H9 (cell line): ENCODE measurements at regions not wholly inside any gene's neighbourhood (a gene's known extent, or its start where the extent isn't known, plus 50 kb on each side); places are given as distances from the start of the nearest gene placed in this dataset.

ENCODE experiments used
- DNase-seq: peaks from one replicate; pipeline ENCODE4 v3.0.0-alpha.2; 2017
- H2AFZ ChIP-seq: one replicate; pipeline ENCODE4 v1.6.1; 2013; ENCODE audit warnings: mild to moderate bottlenecking, low read length, control low read depth, moderate library complexity
- H2AK5ac ChIP-seq: 2 replicates; pipeline ENCODE4 v1.6.1; 2013; ENCODE audit warnings: low read length, control low read depth, mixed read lengths; ENCODE audit not compliant: insufficient read length
- H2BK120ac ChIP-seq: one replicate; pipeline ENCODE4 v1.6.1; 2013; ENCODE audit warnings: low read depth, mild to moderate bottlenecking, low read length, control low read depth, inconsistent platforms; ENCODE audit not compliant: poor library complexity, severe bottlenecking
- H2BK12ac ChIP-seq: 2 replicates; pipeline ENCODE4 v1.6.1; 2013; ENCODE audit warnings: low read length, control low read depth, mixed read lengths, low read depth; ENCODE audit not compliant: insufficient read length
- H2BK15ac ChIP-seq: 2 replicates; pipeline ENCODE4 v1.6.1; 2013; ENCODE audit warnings: low read depth, low read length, control low read depth
- H2BK20ac ChIP-seq: one replicate; pipeline ENCODE4 v1.6.1; 2013; ENCODE audit warnings: low read depth, mild to moderate bottlenecking, low read length, control low read depth, inconsistent platforms; ENCODE audit not compliant: poor library complexity, severe bottlenecking
- H2BK5ac ChIP-seq: 2 replicates; pipeline ENCODE4 v1.6.1; 2013; ENCODE audit warnings: low read length, control low read depth, mixed read lengths; ENCODE audit not compliant: insufficient read length
- H3K14ac ChIP-seq: 2 replicates; pipeline ENCODE4 v1.6.1; 2013; ENCODE audit warnings: low read length, control low read depth; ENCODE audit not compliant: insufficient read depth
- H3K18ac ChIP-seq: 2 replicates; pipeline ENCODE4 v1.6.1; 2013; ENCODE audit warnings: low read depth, mild to moderate bottlenecking, mixed read lengths, low read length, control low read depth; ENCODE audit not compliant: insufficient read length
- H3K23ac ChIP-seq: 2 replicates; pipeline ENCODE4 v1.6.1; 2013; ENCODE audit warnings: low read length, control low read depth, mixed read lengths, low read depth; ENCODE audit not compliant: insufficient read length
- H3K23me2 ChIP-seq: 2 replicates; pipeline ENCODE4 v1.6.1; 2013; ENCODE audit warnings: low read depth, mild to moderate bottlenecking, mixed read lengths, low read length, control low read depth; ENCODE audit not compliant: insufficient read length, poor library complexity, severe bottlenecking
- H3K27ac ChIP-seq: 2 replicates; pipeline ENCODE4 v1.5.1; 2013; ENCODE audit warnings: low read length, control low read depth, mixed read lengths, low read depth; ENCODE audit not compliant: insufficient read length
- H3K27me3 ChIP-seq: 2 replicates; pipeline ENCODE4 v1.6.1; 2013; ENCODE audit warnings: low read length, control low read depth, inconsistent platforms; ENCODE audit not compliant: insufficient read depth
- H3K4ac ChIP-seq: 2 replicates; pipeline ENCODE4 v1.6.1; 2013; ENCODE audit warnings: low read depth, mild to moderate bottlenecking, control low read depth, inconsistent platforms, low read length, moderate library complexity
- H3K4me1 ChIP-seq: 2 replicates; pipeline ENCODE4 v1.6.1; 2013; ENCODE audit warnings: low read length, control low read depth, inconsistent platforms; ENCODE audit not compliant: insufficient read depth
- H3K4me2 ChIP-seq: 2 replicates; pipeline ENCODE4 v1.6.1; 2013; ENCODE audit warnings: low read length, control low read depth, mixed read lengths; ENCODE audit not compliant: insufficient read length, insufficient read depth
- H3K56ac ChIP-seq: 2 replicates; pipeline ENCODE4 v1.6.1; 2013; ENCODE audit warnings: low read depth, mild to moderate bottlenecking, mixed read lengths, low read length, control low read depth; ENCODE audit not compliant: insufficient read length
- H3K79me1 ChIP-seq: 2 replicates; pipeline ENCODE4 v1.6.1; 2013; ENCODE audit warnings: low read depth, mild to moderate bottlenecking, moderate library complexity, low read length, control low read depth, inconsistent platforms; ENCODE audit not compliant: insufficient read depth, poor library complexity, severe bottlenecking
- H3K79me2 ChIP-seq: 2 replicates; pipeline ENCODE4 v1.6.1; 2013; ENCODE audit warnings: low read length, control low read depth, inconsistent platforms; ENCODE audit not compliant: insufficient read depth
- H3K9ac ChIP-seq: 2 replicates; pipeline ENCODE4 v1.6.1; 2013; ENCODE audit warnings: low read length, control low read depth, mixed read lengths; ENCODE audit not compliant: insufficient read length; ENCODE audit errors: extremely low read depth
- H3K9me3 ChIP-seq: one replicate; pipeline ENCODE4 v1.6.1; 2013; ENCODE audit warnings: low read depth, low read length, inconsistent platforms; ENCODE audit not compliant: control insufficient read depth
- H3T11ph ChIP-seq: one replicate; pipeline ENCODE4 v1.6.1; 2013; ENCODE audit warnings: mild to moderate bottlenecking, low read length, control low read depth, inconsistent platforms
- H4K20me1 ChIP-seq: one replicate; pipeline ENCODE4 v1.6.1; 2013; ENCODE audit not compliant: control insufficient read depth, insufficient read length, insufficient read depth
- H4K5ac ChIP-seq: 2 replicates; pipeline ENCODE4 v1.6.1; 2013; ENCODE audit warnings: low read depth, mild to moderate bottlenecking, mixed read lengths, low read length, control low read depth; ENCODE audit not compliant: insufficient read length
- H4K8ac ChIP-seq: replicated peaks from 2 replicates; pipeline ENCODE4 v1.6.1; 2013; ENCODE audit warnings: low read length, control low read depth, mixed read lengths, low read depth; ENCODE audit not compliant: insufficient read length
- H4K91ac ChIP-seq: 2 replicates; pipeline ENCODE4 v1.6.1; 2013; ENCODE audit warnings: low read depth, mild to moderate bottlenecking, moderate library complexity, mixed read lengths, low read length, control low read depth; ENCODE audit not compliant: insufficient read length
- H3K27ac Mint-ChIP-seq, 3 experiments: 2 replicates in 2 of 3; 3 replicates in 1 of 3; pipeline ENCODE4 v1.8.0; 2020 to 2021; ENCODE audit warnings: mixed read lengths in 3 of 3, mild to moderate bottlenecking in 1 of 3, moderate library complexity in 1 of 3
- H3K27me3 Mint-ChIP-seq: 2 replicates; pipeline ENCODE4 v1.8.0; 2021; ENCODE audit warnings: low read depth, mild to moderate bottlenecking, moderate library complexity, mixed read lengths
- H3K36me3 Mint-ChIP-seq, 3 experiments: 2 replicates in 2 of 3; 3 replicates in 1 of 3; pipeline ENCODE4 v1.8.0; 2020 to 2021; ENCODE audit warnings: low read depth in 3 of 3, mixed read lengths in 3 of 3; ENCODE audit not compliant: insufficient read depth in 1 of 3
- H3K4me1 Mint-ChIP-seq, 2 experiments: 2 replicates each; pipeline ENCODE4 v1.8.0; 2020; ENCODE audit warnings: mixed read lengths in 2 of 2
- H3K4me3 Mint-ChIP-seq, 2 experiments: 2 replicates in 1 of 2; 3 replicates in 1 of 2; pipeline ENCODE4 v1.8.0; 2020 to 2021; ENCODE audit warnings: mild to moderate bottlenecking in 2 of 2, mixed read lengths in 2 of 2, moderate library complexity in 1 of 2
- H3K9me3 Mint-ChIP-seq, 2 experiments: 2 replicates in 1 of 2; 3 replicates in 1 of 2; pipeline ENCODE4 v1.8.0; 2020; ENCODE audit warnings: mild to moderate bottlenecking in 2 of 2, mixed read lengths in 2 of 2, moderate library complexity in 1 of 2
- WGBS: extraction: QIAGEN DNeasy Blood & Tissue Kit; methylation state at CpG from one replicate; pipeline ENCODE4 v1.1.7; 2013; ENCODE audit warnings: missing lambda C conversion rate, low lambda C conversion rate, mixed read lengths; ENCODE audit not compliant: insufficient read length; ENCODE audit errors: extremely low coverage; 5-methylcytosine and 5-hydroxymethylcytosine counted together
- TF ChIP-seq, protein P1 (sequence below): fragments of 200-600 bp; sonication (generic); conservative IDR thresholded peaks from 3 replicates; pipeline ENCODE4 v1.8.0; 2021; ENCODE audit warnings: antibody characterized with exemption, mild to moderate bottlenecking

DNA sequence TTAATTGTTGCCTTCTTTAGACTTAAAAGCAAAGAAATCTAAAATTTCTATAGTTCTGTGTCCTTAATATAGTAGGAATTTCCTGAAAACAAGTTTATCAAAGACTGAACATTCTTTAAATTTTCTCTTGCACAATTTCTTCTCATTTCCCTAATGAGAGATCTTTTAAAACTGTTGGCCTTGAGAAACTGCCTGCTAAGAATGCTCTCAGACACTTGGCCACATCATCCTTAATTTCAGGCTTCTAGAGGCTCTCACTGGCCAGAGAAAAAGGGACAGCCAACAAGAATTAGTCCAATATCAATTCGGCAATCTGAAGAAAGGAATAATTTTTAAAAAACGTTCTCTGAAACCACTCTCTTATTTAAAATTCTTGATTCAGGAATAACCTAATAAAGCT, 167.0 kb upstream of the CREB1 start:
- Histone ChIP-seq H2BK5ac (no peak overlapping the region), H4K5ac (no peak overlapping the region), H2AFZ (no peak overlapping the region), H3K18ac (no peak overlapping the region), H3K4me1 (peaks cover 4% of the 10 kb centered on the region; the same call in 1 of the 2 replicates), H2BK15ac (no peak overlapping the region), H2BK12ac (no peak overlapping the region), H3K79me2 (no peaks in the 10 kb centered on the region), H3K23me2 (no peaks in the 10 kb centered on the region), H3K56ac (no peak overlapping the region), H3K4ac (no peak overlapping the region), H4K20me1 (no peaks in the 10 kb centered on the region), H3K9ac (no peak overlapping the region), H2AK5ac (no peak overlapping the region), H3K23ac (no peak overlapping the region), H3T11ph (no peak overlapping the region), H3K27ac (no peak overlapping the region), H3K14ac (no peak overlapping the region), H3K27me3 (no peaks in the 10 kb centered on the region), H2BK20ac (no peak overlapping the region), H3K9me3 (no peaks in the 10 kb centered on the region), H2BK120ac (no peak overlapping the region), H4K91ac (no peak overlapping the region), H3K4me2 (no peak overlapping the region), H4K8ac (no peak overlapping the region), H3K79me1 (no peaks in the 10 kb centered on the region)
- Mint-ChIP-seq H3K4me1 (peaks cover 3 to 9% of the 10 kb centered on the region in 2 experiments), H3K27ac (no peak overlapping the region), H3K36me3 (no peaks in the 10 kb centered on the region; a peak in 1 of 7 replicates), H3K9me3 (no peaks in the 10 kb centered on the region; a peak in 2 of 5 replicates), H3K27me3 (no peaks in the 10 kb centered on the region), H3K4me3 (no peak overlapping the region)
- no CpG with 5 or more reads among the region's 2 CpGs for WGBS
- TF ChIP-seq, protein P1, sequence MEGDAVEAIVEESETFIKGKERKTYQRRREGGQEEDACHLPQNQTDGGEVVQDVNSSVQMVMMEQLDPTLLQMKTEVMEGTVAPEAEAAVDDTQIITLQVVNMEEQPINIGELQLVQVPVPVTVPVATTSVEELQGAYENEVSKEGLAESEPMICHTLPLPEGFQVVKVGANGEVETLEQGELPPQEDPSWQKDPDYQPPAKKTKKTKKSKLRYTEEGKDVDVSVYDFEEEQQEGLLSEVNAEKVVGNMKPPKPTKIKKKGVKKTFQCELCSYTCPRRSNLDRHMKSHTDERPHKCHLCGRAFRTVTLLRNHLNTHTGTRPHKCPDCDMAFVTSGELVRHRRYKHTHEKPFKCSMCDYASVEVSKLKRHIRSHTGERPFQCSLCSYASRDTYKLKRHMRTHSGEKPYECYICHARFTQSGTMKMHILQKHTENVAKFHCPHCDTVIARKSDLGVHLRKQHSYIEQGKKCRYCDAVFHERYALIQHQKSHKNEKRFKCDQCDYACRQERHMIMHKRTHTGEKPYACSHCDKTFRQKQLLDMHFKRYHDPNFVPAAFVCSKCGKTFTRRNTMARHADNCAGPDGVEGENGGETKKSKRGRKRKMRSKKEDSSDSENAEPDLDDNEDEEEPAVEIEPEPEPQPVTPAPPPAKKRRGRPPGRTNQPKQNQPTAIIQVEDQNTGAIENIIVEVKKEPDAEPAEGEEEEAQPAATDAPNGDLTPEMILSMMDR = no peak
- DNase-seq = no peak
